Activated CD4-positive, alpha-beta T cell treated with anti-CD3 and anti-CD28 coated beads for 36 hours (primary cell): ENCODE measurements at regions not wholly inside any gene's neighbourhood (a gene's known extent, or its start where the extent isn't known, plus 50 kb on each side); places are given as distances from the start of the nearest gene placed in this dataset.
"Not testable (repeated sequence)": the region's sequence is repeated elsewhere in the genome, so short reads cannot be mapped to it uniquely, and the experiment has no call there.

Source experiments
- ATAC-seq: fragments of 200-7000 bp; cut with Tn5 transposase; one replicate; pipeline ENCODE4 v1.10.0; 2021; ENCODE audit warnings: mild to moderate bottlenecking, moderate library complexity
- CTCF ChIA-PET: fragments of 350-600 bp; sonication (Branson Sonifier 250); formaldehyde crosslinking; loops from one replicate; lab custom pipeline; 2021; ENCODE audit warnings: antibody characterized with exemption; lab: Charles Lee
- POLR2A ChIA-PET: fragments of 350-600 bp; sonication (Branson Sonifier 250); formaldehyde crosslinking; loops from one replicate; lab custom pipeline; 2021; ENCODE audit warnings: antibody characterized with exemption, inconsistent platforms; lab: Charles Lee
- DNase-seq: peaks from one replicate; pipeline ENCODE4 v3.0.0-alpha.2; 2020
- H3K27ac Mint-ChIP-seq: one replicate; pipeline ENCODE4 v1.8.0; 2021; ENCODE audit warnings: mixed read lengths
- H3K27me3 Mint-ChIP-seq: one replicate; pipeline ENCODE4 v1.8.0; 2021; ENCODE audit warnings: mixed read lengths
- H3K36me3 Mint-ChIP-seq: one replicate; pipeline ENCODE4 v1.8.0; 2021; ENCODE audit warnings: low read depth, mixed read lengths
- H3K4me1 Mint-ChIP-seq: one replicate; pipeline ENCODE4 v1.8.0; 2021; ENCODE audit warnings: mixed read lengths
- H3K4me3 Mint-ChIP-seq: one replicate; pipeline ENCODE4 v1.8.0; 2021; ENCODE audit warnings: mild to moderate bottlenecking, moderate library complexity, mixed read lengths
- H3K9me3 Mint-ChIP-seq: one replicate; pipeline ENCODE4 v1.8.0; 2021; ENCODE audit warnings: low read depth, mixed read lengths
- intact Hi-C, 2 experiments: fragments of 100-400 bp; cut with DNase I in 1 of 2; cut with micrococcal nuclease in 1 of 2; formaldehyde crosslinking; loops; one replicate each; pipeline versions ENCODE4 v1.14.2 to v1.15.1; 2022 to 2024; cut with DNase I, micrococcal nuclease

DNA sequence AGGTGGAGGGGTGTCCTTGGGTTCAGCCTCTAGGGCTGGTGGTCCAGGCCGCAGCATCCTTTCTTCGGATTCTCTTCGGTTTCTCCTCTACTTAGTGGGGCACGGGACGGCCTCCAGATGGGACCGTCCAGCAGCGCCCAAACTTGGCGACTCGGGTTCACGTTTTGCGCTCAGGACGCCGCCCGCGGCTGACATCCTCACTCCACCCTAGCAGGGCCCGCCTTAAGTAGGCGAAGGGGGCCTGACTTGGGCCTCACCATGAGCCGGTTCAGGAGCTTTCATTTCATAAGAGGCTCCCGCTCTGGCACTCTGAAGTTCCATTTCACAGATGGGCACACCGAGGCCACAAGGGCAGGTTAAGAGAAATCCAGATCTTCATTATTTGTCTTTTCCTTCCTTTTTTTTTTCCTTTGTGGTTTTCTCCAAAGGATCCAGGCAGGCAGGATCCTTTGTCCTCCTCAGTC, 141.2 kb downstream of the SEC14L1 start:
- ChIA-PET POLR2A (interaction anchor here (0.6 kb wide), 1 partner anchor 275 kb away, joined by 4 read pairs; no protein-coding TSS in a partner anchor), CTCF (interaction anchor here (0.6 kb wide), 1 partner anchor 152 kb away, joined by 3 read pairs; no protein-coding TSS in a partner anchor)
- intact Hi-C loops = loop anchor here in 1 of 2 experiments (1.0 to 10.0 kb wide), 4 partner anchors 43 to 827 kb away; partner anchors contain the start of genes SEC14L1 and UBE2O
- no peak for ATAC-seq
- Mint-ChIP-seq H3K27me3 (peaks cover 14% of the 10 kb centered on the region), H3K4me3 (peak overlapping the region; percentile 68), H3K4me1 (peaks cover 20% of the 10 kb centered on the region), H3K27ac (peak overlapping the region; percentile 51), H3K9me3 (no peaks in the 10 kb centered on the region), H3K36me3 (no peaks in the 10 kb centered on the region)
- DNase-seq = no peak

DNA sequence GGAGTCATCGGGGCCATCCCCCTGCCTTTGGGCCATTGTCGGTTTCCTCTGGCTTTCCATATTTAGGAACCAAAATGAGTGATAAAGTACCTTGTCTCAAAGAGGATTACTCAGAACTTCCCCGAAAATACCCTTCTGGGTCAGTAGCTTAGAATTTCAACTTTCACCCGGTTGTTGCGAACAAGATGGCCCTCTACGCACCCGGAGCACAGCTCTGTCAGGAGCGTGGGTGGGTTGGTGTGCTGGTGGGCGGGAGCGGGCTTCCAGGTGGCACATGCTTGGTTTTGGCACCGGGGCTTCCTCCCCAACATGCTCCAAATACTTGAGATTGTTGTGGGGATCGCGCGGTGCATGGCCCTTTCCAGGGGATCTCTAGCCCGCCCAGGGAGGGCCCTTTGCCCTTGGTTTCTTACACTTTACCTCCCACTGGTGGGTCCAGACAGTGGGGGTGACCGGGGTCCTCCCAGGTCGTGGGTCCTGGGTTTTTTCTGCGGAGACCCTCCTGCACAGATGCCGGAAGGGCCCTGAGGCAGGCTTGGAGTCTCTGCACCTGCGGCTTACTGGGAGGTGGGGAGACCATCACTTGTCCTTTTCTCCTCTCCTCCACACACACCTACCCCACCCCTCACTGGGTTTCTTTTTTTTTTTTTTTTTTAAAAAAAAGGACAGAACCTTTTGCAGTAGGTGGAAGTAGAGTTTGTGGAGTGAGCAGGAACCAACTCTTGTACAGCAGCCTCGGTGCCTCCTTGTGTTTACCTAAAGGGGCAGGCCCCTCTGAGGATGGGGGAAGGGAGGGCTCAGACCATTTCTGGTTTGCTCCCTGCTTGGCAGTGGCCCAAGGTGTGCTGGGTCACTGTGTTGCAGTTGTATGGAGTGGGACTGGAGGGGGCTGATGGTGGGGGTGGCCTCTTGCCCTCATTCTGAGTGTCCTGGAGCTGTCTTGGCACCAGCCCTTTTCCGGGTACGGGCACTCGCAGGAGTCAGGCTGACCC, 142.1 kb downstream of the SEC14L1 start:
- H3K36me3 Mint-ChIP-seq = no peaks in the 10 kb centered on the region

DNA sequence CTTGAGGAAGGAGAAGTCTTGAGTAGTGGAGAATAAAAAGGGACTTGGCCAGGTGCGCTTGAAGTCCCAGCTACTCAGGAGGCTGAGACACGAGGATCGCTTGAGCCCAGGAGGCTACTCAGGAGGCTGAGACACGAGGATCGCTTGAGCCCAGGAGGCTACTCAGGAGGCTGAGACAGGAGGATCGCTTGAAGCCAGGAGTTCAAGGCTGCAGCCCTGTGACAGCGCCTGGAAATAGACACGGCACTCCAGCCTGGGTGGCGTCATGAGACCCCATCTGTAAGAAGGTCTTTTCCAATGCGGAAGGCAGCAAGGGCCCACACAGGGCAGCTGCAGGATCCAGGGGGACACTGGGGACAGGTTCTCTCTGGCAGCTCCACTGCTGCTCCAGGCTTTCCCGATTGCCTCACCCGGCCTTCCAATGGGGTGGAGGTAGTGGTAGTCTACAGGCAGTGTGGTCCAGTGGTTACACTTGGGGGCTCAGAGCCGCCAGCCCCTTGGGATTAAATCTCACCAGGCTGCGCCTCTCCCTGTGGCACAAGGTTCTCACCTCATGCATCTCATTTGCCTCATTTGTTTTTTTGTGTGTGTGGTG, 143.4 kb downstream of the SEC14L1 start:
- Mint-ChIP-seq H3K27me3 (peaks cover 11% of the 10 kb centered on the region), H3K4me1 (peaks cover 20% of the 10 kb centered on the region), H3K27ac (no peak overlapping the region), H3K9me3 (no peaks in the 10 kb centered on the region), H3K36me3 (no peaks in the 10 kb centered on the region), H3K4me3 (no peak overlapping the region)
- POLR2A ChIA-PET = no interaction called here
- intact Hi-C loops = loop anchor here in 1 of 2 experiments (5.0 to 10.0 kb wide), 2 partner anchors 88 to 829 kb away; partner anchors contain the start of gene UBE2O
- DNase-seq = no peak
- CTCF ChIA-PET = interaction anchor here (1.7 kb wide), 1 partner anchor 106 kb away, joined by 3 read pairs; no protein-coding TSS in a partner anchor
- no peak for ATAC-seq

More for the DNA sequence above, 142.1 kb downstream of the SEC14L1 start:
- intact Hi-C loops = loop anchor here in 1 of 2 experiments (5.0 to 10.0 kb wide), 2 partner anchors 89 to 828 kb away; partner anchors contain the start of gene UBE2O
- ChIA-PET CTCF (interaction anchor here (0.6 kb wide), 1 partner anchor 153 kb away, joined by 3 read pairs; no protein-coding TSS in a partner anchor), POLR2A (interaction anchor here (0.6 kb wide), 1 partner anchor 274 kb away, joined by 4 read pairs; no protein-coding TSS in a partner anchor)
- Mint-ChIP-seq H3K27ac (no peak overlapping the region), H3K4me3 (peak overlapping the region; percentile 68), H3K9me3 (no peaks in the 10 kb centered on the region), H3K4me1 (peaks cover 20% of the 10 kb centered on the region), H3K27me3 (peaks cover 11% of the 10 kb centered on the region)
- peak; percentile 43 for DNase-seq
- ATAC-seq = no peak

DNA sequence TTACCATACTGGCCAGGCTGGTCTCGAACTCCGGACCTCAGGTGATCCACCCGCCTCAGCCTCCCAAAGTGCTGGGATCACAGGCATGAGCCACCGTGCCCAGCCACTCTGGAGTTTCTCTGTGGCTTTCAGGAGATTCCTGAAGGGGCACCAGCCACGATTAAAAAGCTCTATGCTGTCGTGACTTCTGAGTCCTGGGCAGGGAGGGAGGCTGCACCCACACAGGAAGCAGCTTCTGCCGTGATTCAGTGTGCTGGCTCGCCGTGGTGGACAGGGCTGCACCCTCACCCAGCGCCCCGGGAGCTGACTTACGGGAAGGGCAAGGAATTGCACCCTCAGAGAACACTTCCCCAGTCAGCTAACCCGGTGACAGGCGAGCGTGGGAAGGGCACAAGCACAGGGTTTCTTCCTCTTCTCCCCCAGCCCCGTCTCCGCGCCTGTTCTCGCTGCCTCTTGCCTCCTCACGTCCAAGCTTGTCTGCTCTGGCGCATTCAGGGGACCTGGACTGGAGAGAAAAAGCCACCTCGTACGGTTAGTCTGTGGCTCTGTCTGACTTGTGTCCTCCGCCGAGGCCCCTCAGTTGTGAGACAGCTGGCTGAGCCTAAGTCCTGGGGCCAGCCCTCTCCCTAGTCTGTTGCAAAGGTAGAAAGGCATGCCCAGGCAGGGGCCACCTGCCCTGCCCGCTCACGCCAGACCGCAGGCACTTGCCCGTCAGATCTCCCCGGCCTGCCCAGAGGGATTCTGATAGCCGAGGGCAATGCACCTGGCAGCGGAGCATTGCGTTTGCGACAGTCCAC, 145.0 kb downstream of the SEC14L1 start:
- CTCF ChIA-PET = interaction anchor here (0.6 to 1.7 kb wide), 3 partner anchors 108 to 417 kb away, joined by 3 read pairs; partner anchors contain the start of gene MGAT5B
- no peak for ATAC-seq
- Mint-ChIP-seq H3K27me3 (peaks cover 6% of the 10 kb centered on the region), H3K4me3 (no peak overlapping the region), H3K4me1 (peaks cover 14% of the 10 kb centered on the region), H3K27ac (no peak overlapping the region), H3K36me3 (no peaks in the 10 kb centered on the region), H3K9me3 (no peaks in the 10 kb centered on the region)
- POLR2A ChIA-PET = no interaction called here
- peak; percentile 24 for DNase-seq
- intact Hi-C loops = loop anchor here in 1 of 2 experiments (10.0 kb wide), 1 partner anchor 831 kb away; the partner anchor contains the start of gene UBE2O

DNA sequence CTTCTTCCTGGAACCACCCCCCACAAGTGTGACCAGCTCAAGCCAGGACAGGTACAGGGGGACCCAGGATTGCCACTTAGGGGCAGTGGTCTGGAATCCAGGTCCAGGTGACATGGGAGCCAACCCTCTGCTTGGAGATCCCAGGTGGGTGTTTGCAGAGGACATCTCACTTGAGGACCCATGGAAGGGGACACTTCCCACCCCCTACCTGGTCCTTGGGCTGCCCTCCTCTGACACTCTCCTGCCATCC, 145.5 kb downstream of the SEC14L1 start:
- intact Hi-C loops = loop anchor here in 1 of 2 experiments (10.0 kb wide), 1 partner anchor 832 kb away; the partner anchor contains the start of gene UBE2O
- peaks cover 14% of the 10 kb centered on the region for H3K4me1 Mint-ChIP-seq
- no peaks in the 10 kb centered on the region for H3K9me3 Mint-ChIP-seq
- DNase-seq (no peak), ATAC-seq (no peak)
- no peak overlapping the region for H3K27ac Mint-ChIP-seq
- no peaks in the 10 kb centered on the region for H3K36me3 Mint-ChIP-seq
- peaks cover 6% of the 10 kb centered on the region for H3K27me3 Mint-ChIP-seq
- H3K4me3 Mint-ChIP-seq = no peak overlapping the region
- CTCF ChIA-PET = interaction anchor here (0.6 kb wide), 1 partner anchor 418 kb away, joined by 3 read pairs; the partner anchor contains the start of gene MGAT5B
- POLR2A ChIA-PET = no interaction called here

DNA sequence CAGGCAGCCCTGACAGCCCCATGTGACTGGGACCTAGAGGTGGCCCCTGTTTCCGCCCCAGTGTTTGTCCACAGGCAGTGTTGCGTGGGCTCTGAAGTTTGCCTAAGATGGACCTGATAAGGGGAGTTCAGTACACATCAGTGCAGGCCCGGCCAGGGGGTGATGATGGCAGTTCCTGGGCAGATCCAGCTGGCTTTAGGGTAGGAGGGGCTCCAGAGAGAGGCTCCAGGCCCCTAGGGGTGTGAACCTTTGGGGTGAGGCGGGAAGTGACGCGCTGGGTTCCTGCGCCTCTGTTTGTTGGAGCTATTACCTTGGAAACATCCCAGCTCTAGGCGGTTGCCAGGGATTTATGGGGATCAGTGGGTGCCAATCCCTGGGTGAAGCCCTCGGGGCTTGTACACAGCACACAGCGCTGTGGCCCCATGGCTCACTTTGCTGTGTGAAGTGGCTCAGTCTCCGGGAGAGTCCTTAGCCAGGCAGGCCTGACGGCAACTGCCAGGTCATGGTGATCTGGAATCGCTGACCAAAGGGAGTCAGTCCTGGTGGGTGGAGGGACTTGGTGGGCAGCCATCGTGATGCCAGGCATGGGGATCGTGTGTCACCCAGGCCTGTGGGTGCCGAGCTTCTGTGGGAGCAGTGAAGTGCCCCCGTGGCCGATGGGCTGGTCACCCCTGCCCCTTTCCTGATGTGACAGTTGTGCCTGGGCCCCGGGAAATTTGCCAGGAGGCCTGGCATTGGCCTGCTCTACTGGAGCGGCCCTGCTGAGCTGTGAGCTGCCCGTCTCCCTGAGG, 146.1 kb downstream of the SEC14L1 start:
- ChIA-PET POLR2A (no interaction called here), CTCF (interaction anchor here (0.7 kb wide), 1 partner anchor 138 kb away, joined by 3 read pairs; no protein-coding TSS in a partner anchor)
- Mint-ChIP-seq H3K4me3 (no peak overlapping the region), H3K27ac (no peak overlapping the region), H3K36me3 (no peaks in the 10 kb centered on the region), H3K9me3 (no peaks in the 10 kb centered on the region), H3K27me3 (peaks cover 5% of the 10 kb centered on the region), H3K4me1 (peaks cover 12% of the 10 kb centered on the region)
- no peak for ATAC-seq
- intact Hi-C loops = loop anchor here in 1 of 2 experiments (10.0 kb wide), 1 partner anchor 832 kb away; the partner anchor contains the start of gene UBE2O
- no peak for DNase-seq

DNA sequence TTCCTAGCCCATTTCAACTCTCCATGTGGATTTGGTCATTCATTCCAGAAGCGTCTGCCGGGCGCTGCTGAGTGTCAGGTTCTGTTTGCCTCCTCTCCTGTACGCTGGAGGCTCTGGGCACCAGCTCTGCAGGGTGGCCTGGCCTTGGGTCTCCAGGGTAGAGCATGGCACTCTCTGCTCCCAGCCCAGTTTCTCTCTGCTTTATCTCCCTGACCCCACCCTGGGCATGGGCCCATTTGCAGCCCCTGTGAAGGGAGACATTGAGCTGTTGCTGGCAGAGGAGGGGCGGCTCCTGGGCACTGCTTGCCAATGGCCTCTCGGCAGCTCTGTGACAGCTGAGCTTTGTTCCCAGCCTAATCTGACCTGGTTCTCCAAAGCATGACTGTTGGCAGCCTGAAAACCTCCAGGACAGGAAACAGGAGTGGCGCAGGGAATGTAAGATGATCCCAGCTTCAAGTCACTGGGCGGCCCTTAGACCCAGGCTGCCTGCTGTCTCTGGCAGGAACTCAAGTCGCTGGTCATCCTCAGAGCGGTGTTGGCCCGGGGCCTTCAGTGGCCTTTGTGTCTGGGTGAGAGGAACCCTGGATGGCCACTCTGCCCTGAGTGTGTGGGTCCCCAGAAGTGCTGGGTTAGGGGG, 146.8 kb downstream of the SEC14L1 start:
- ChIA-PET CTCF (interaction anchor here (0.7 kb wide), 1 partner anchor 138 kb away, joined by 3 read pairs; no protein-coding TSS in a partner anchor), POLR2A (no interaction called here)
- no peak overlapping the region for H3K27ac Mint-ChIP-seq
- no peak overlapping the region for H3K4me3 Mint-ChIP-seq
- no peaks in the 10 kb centered on the region for H3K9me3 Mint-ChIP-seq
- peaks cover 5% of the 10 kb centered on the region for H3K4me1 Mint-ChIP-seq
- DNase-seq (no peak), ATAC-seq (no peak)
- H3K36me3 Mint-ChIP-seq = no peaks in the 10 kb centered on the region
- intact Hi-C loops = loop anchor here in 1 of 2 experiments (10.0 kb wide), 1 partner anchor 833 kb away; the partner anchor contains the start of gene UBE2O
- peaks cover under 1% of the 10 kb centered on the region for H3K27me3 Mint-ChIP-seq

DNA sequence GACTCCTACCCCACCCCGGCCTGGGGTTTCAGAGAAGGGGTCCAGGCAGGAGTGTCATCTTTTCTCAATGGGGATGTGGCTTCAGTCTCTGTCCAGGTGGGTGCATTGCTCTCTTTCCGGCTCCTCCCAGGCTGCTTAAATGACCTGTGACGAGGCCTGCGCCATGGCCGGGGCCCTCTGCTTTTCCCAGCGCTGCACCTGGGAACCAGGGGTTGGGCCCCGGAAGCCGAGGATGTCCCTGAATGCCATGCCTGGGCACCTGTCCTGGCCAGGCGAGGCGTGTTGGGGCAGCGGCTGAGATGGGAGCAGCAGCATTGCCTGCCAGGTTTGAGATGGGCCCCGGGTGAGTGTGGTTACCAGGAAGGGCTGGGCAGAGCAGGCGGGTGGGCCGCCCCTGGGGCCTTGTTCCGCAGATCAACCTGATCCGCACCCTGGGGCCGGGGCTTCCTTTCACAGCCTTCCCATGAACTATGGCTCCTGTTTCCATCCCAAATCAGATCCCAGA, 147.4 kb downstream of the SEC14L1 start:
- H3K4me1 Mint-ChIP-seq = peaks cover 3% of the 10 kb centered on the region
- H3K4me3 Mint-ChIP-seq = no peak overlapping the region
- intact Hi-C loops = loop anchor here in 1 of 2 experiments (10.0 kb wide), 1 partner anchor 833 kb away; the partner anchor contains the start of gene UBE2O
- no peaks in the 10 kb centered on the region for H3K27me3 Mint-ChIP-seq
- ChIA-PET POLR2A (no interaction called here), CTCF (interaction anchor here (1.1 kb wide), 1 partner anchor 41 kb away, joined by 3 read pairs; no protein-coding TSS in a partner anchor)
- H3K9me3 Mint-ChIP-seq = no peaks in the 10 kb centered on the region
- ATAC-seq = no peak
- no peak for DNase-seq
- no peaks in the 10 kb centered on the region for H3K36me3 Mint-ChIP-seq
- H3K27ac Mint-ChIP-seq = no peak overlapping the region

DNA sequence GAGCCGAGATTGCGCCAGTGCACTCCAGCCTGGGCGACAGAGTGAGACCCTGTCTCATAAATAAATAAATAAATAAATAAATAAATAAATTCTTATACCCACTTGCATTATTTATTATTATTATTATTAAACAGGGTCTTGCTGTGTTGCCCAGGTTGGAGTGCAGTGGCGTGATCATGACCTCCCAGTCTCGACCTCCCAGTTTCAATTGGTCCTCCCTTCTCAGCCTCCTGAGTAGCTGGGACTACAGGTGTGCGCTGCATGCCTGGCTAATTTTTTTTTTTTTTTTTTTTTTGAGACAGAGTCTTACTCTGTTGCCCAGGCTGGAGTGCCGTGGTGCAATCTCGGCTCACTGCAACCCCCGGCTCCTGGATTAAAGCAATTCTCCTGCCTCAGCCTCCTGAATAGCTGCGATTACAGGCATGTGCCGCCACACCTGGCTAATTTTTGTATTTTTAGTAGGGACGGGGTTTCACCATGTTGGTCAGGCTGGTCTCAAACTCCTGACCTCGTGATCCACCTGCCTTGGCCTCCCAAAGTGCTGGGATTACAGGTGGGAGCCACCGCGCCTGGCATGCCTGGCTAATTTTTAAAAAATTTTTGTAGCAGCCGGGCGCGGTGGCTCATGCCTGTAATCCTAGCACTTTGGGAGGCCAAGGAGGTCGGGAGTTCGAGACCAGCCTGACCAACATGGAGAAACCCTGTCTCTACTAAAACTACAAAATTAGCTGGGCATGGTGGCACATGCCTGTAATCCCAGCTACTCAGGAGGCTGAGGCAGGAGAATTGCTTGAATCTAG, 150.2 kb downstream of the SEC14L1 start:
- H3K4me1 Mint-ChIP-seq, POLR2A ChIA-PET, H3K27me3 Mint-ChIP-seq, intact Hi-C loops, H3K9me3 Mint-ChIP-seq, ATAC-seq, DNase-seq, CTCF ChIA-PET, H3K4me3 Mint-ChIP-seq, H3K27ac Mint-ChIP-seq, H3K36me3 Mint-ChIP-seq: not testable (repeated sequence)
